HG02885 (cell line): ENCODE measurements at regions not wholly inside any gene's neighbourhood (a gene's known extent, or its start where the extent isn't known, plus 50 kb on each side); places are given as distances from the start of the nearest gene placed in this dataset.

Experiments
- ATAC-seq: cut with Tn5 transposase; IDR thresholded peaks from one replicate; pipeline ENCODE4 v1.9.1; 2021; ENCODE audit warnings: mild to moderate bottlenecking; ENCODE audit not compliant: unreplicated experiment, poor library complexity

GRCh38 chr13:38518328-38518727 is 168.5 kb upstream of the FREM2 start:
- ATAC-seq: no peak

DNA sequence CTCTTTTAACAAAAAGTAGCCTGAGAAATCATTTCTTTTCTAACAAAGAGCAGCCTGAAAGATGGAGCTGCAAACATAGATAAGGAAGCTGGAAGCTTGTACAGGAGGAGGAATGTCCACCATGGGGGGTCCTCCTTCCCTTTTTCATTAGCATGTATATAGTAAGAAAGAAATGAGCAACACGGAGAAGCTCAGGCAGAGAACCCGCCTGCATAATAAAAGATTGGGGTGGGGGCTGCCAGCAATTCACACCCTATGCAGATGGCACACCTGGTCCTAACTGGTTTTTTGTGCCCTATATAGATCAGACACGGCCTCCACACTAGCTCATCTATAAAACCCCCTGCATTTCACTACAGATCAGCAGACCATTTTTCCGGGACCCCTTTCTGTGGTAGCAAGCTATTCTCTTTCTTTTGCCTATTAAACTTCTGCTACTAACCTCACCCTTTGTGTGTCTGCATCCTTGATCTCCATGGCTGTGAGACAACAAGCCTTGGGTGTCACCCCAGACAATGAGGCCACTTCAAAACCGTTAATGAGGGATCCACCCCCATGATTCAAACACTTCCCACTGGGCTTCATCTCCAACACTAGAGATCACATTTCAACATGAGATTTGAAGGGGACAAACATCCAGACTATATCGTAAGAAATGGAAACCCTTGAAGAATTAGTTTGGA is 167.5 kb upstream of the FREM2 start:
- no peak for ATAC-seq

- no peak for ATAC-seq
Measured at GRCh38 chr13:38520041-38520440, 166.8 kb upstream of the FREM2 start.

- no peak for ATAC-seq
Measured at GRCh38 chr13:38527140-38527539, 159.7 kb upstream of the FREM2 start.

- ATAC-seq: no peak
Measured at GRCh38 chr13:38528986-38529385, 157.9 kb upstream of the FREM2 start.

GRCh38 chr13:38530492-38530891 is 156.4 kb upstream of the FREM2 start:
- ATAC-seq: peak; percentile 68

DNA sequence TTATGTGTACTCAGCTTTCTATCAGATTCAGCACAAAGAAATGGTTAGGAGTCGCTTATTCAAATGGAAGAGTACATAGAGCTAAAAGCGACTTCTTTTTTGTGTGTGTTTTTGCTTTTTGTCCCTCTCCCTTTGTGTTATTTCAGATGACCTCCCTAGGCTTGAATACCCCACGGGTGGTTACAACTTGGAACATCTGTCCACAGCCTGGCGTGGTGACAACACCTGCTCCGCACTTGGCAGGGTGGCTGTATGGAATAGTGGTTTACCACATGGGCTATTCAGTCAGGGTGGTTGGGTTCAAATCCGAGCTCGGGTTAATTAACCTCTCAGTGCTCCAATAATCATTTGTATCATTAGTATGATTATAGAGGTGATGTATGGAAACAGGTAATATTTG is 151.6 kb upstream of the FREM2 start:
- ATAC-seq: no peak

DNA sequence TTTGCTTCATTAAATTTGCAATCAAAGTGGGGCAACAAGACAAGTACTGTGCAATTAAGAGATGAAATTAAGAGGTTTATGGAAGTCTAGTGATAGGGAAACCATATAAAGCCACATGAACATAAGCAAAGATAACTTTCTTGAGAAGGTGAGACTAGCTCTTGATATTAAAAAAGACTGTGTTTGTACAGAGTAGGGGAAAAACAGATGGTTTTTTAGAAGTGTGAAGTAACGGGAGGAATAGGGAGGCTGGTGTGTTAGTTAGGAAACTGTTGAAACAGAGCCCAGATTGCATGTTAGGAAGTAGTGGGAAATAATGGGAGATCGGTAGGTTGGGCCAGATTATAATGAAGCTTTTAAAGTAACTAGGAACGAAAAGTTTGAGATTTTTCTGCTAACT is 149.8 kb upstream of the FREM2 start:
- no peak for ATAC-seq

DNA sequence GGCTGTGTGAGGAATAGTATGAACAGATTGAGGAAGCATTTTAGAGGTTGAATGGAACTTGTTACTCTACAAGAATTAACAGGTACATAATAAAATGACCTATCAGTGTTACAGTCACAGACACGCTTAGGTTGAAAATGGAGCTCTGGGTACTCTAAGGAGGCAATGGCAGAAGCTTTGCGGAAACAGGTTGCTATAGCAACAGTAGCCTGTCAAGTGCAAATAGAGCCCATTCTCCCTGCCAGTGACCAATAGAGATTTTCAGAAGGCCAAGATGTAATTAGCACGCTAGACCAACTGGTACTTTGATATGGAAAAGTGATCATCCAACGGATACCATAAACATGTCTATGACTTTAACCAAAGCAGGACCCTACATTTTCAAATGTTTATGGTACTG is 148.5 kb upstream of the FREM2 start:
- no peak for ATAC-seq

- ATAC-seq: no peak
Measured at GRCh38 chr13:38539632-38540031, 147.2 kb upstream of the FREM2 start.

GRCh38 chr13:38542601-38543000 is 144.3 kb upstream of the FREM2 start:
- no peak for ATAC-seq

- ATAC-seq: no peak
Measured at GRCh38 chr13:38543561-38543960, 143.3 kb upstream of the FREM2 start.

DNA sequence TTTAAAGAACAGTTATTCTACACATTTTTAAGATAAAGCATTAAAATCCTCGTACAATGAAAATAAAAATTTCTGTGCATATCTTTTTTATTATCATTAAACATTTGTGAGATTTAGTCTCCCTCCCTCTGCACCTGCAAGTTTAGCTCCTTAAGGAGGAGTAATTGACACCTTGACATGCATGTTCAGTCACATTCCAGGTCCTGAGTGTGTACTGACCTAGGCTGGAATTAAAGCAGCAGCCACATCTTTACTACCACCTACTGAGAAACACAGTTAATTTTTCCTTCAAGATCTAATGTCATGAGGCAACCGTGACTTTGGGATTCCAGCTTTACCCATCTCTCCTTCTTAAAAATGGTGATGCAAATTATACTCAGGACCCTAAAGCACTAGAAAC is 123.1 kb upstream of the FREM2 start:
- ATAC-seq: no peak

DNA sequence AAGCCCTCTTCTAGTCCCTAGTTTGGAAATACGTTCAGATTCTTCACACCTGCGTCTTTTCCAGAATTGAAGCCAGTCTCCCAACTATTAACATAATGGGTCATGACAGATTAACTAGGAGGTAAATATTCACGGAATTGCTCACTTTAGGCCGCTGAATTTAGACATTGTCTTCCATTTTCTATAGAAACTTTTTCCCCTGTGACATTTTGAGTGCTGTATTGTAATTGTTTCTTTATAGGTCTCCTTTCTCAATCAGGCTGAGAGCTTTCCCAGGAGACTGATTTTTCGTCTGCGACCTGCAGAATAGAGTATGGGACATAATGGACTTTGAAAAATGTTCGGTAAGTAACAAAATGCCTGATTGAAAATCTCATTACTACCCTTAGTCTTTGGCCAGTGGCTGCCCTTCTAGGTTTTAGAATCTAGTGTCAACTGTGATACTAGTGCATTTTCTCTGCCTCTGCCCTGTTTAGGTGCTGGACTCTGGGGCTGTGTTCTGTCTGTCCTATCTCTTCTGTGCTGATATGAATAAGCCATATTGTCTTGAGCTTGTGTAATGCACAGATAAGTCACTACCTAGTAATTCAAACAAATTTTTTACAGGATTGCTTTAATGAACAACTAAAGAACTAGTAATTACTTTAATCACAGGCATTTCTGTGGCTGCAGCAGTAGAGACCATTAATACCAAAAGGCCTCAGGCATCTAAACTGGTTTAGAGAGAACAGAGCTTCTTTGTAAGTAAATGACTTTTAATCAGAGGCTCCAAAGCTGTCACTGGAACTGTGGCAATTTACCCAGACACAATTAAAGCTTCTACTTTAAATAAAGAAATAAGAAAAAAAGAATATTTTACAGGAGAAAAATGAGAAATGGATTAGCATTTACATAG is 122.4 kb upstream of the FREM2 start:
- ATAC-seq: no peak

DNA sequence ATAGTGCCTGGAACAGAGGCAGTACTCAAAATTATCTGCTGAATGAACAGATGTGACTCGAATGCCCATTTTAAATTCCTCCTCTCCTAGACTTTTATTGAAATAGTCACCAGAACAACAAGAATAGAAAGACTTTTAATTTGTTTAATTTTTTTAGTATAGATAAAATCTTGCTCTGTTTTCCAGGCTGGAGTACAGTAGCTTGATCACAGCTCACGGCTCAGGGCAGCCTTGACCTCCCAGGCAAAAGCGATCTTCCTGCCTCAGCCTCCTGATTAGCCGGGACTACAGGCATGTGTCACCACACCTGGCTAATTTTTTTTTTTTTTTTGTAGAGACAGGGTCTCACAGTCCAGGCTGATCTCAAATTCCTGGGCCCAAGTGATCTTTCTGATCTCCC is 120.9 kb upstream of the FREM2 start:
- ATAC-seq: no peak

DNA sequence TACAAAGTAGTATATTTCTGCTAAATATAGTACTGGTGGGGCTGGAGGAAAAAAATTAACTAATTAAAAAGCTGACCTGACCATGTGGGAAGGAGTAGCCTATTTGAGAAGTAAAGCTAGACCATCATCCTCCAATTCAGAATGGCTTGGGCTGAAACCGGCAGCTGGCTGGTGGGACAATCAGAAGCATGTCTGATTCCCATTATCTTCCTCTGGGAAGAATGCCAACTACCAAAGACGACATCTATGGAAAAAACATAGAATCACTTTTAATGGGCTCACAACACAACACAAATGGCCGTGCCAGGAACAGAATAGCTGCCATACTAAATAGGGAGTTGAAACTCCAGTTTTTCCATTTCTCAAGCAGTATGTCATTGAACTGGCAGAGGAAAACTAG is 120.4 kb upstream of the FREM2 start:
- ATAC-seq: no peak

- no peak for ATAC-seq
Measured at GRCh38 chr13:38570706-38571105, 116.2 kb upstream of the FREM2 start.

DNA sequence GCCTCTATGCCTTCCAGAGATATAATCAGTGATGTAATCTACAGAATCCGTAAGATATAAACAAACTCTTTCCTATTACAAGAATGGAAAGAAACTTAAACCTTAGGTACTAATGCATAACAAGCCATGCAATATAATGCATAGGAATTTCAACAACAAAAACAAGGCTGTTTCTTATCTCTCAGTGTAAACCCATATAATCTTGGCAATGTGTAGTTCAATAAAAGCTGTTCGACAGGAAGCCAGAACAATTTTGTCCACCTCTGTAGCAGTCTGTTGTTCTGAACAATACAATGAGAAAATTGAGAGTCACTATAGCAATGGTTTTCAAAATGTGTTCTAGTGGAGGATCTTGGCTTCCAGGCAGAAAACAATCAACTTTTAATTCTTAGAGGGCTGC is 111.5 kb upstream of the FREM2 start:
- no peak for ATAC-seq

DNA sequence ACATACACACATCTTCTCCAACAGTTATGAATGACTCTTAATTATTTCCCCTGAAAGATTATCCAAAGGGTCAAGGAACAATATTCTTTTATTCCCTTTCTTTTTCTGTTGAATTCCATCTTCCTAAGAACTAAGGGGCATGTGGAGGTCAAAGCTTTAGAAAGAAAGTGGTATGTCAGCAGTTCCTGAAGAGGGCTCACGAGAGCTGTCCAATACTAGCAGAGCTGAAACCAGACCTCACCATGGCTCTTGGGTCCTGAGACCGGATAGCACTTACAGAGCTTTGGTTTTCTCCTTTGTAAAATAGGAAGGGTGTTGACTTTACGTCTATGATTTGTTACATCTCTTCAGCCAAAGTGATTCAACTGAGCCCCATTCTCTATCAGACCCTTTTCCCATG is 109.8 kb upstream of the FREM2 start:
- peak; percentile 46 for ATAC-seq

DNA sequence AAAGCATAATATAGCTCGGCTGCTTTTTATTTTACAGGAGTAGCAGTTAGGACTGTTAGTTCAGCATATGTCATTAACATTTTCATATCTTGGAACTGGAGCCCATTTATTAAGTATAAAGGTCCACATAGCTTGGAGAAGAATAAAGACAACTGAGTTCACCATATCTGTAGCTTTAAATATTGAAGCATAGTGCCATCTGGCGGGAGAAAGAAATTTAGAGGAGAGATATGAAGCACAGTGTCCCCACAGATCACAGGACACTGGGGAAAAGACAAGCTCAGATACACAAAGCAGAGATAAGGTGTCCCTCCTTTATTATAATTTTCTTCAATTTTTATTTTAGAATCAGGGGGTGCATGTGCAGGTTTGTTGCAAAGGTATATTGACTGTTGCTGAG is 104.7 kb upstream of the FREM2 start:
- peak; percentile 88 for ATAC-seq

DNA sequence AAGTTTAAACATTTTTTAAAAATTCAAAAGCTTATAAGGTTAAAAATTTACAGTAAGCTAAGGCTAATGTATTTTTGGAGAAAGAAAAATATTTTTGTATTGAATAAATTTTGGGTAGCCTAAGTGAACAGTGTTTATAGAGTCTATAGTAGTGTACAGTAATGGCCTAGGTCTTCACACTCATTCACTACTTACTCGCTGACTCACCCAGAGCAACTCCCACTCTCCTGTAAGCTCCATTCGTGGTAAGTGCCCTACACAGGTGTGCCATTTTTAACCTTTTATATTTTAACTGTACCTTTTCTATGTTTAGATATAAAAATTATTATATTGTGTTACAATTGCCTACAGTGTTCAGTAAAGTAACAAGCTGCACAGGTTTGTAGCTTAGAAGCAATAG is 96.6 kb upstream of the FREM2 start:
- no peak for ATAC-seq
